SW480 (cell line): ENCODE measurements at regions not wholly inside any gene's neighbourhood (a gene's known extent, or its start where the extent isn't known, plus 50 kb on each side); places are given as distances from the start of the nearest gene placed in this dataset.
"Not testable (repeated sequence)": the region's sequence is repeated elsewhere in the genome, so short reads cannot be mapped to it uniquely, and the experiment has no call there.

ENCODE experiments used
- DNase-seq: peaks from one replicate; pipeline ENCODE4 v3.0.0-alpha.2; 2016; ENCODE audit warnings: low spot score

GRCh38 chr9:106432631-106433030 lies 430.3 kb upstream of the ZNF462 start:
- DNase-seq: no peak

- no peak for DNase-seq
Measured at GRCh38 chr9:106438928-106439327, 424.0 kb upstream of the ZNF462 start.

GRCh38 chr9:106441283-106441682 lies 421.7 kb upstream of the ZNF462 start:
- DNase-seq: no peak

DNA sequence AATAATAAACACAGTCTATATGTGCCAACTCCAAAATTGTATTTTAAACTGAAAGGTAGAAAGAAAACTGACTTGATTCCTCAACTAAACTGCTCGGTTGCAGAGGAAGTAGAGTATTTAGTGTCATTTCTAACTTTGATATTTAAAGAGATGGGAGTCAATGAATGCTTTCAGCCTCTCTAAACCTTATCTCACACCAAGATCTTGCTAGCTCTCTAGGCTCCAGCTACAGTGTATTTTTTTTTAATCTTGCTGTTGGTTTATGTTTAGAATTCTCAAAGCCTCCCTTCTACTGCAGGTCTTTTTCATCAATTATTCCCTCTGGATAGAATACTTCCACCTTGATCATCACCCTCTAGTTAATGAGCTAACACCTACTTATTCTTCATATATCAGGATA lies 419.4 kb upstream of the ZNF462 start:
- no peak for DNase-seq

GRCh38 chr9:106445107-106445506 lies 417.9 kb upstream of the ZNF462 start:
- no peak for DNase-seq

GRCh38 chr9:106449336-106449927 lies 413.5 kb upstream of the ZNF462 start:
- no peak for DNase-seq

DNA sequence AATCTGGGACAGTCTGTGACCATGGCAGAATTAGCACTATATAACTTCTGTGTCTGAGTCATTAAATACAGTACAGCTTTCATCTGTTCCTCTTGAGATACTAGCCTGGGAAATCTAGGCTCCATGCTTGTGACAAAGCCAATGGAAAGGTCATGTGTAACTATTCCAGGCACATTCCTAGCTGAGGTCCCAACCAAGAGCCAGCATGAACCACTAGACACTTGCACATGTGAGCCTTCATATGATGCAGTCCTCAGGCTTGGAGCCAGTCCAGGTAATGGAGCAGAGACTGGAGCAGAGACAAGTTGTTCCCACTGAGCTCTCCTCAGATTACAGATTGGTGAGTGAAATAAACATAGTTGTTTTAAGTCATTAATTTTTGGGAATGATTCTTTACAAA lies 412.4 kb upstream of the ZNF462 start:
- no peak for DNase-seq

DNA sequence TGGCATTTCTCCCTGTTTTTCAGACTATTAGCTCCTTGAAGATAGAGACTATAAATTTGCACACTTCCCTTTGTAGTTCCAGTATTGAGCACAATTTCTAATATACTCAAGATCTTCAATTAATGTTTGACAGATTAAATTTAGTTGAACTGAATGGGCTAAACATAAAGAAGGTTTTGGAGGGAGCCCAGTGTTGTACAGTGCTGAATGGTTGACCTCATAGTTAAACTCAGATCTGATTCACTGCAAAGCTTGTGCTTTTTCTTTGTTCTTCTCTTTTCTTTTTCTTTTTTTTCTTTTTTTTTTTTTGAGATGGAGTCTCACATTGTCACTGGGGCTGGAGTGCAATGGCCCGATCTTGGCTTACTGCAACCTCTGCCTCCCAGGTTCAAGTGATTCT lies 411.7 kb upstream of the ZNF462 start:
- no peak for DNase-seq

DNA sequence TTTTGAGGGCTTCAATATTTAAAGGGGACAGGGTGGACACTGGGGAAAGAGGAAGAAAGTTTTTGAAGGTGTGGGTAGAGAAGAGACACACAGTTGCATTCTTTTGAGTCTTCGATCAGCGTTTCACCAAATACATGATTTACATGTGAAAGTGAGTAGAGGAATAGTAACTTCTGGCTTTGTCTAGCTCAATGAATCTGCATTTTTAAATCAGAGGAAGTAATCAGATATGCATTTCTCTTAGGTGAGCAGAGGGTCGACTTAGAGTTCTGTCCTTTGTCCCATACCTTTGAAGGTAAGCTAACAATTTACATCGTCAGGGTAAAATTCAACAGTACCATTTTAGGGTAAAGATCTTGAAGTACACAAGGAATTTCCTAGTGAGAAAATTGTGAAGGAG lies 406.4 kb upstream of the ZNF462 start:
- DNase-seq: no peak

DNA sequence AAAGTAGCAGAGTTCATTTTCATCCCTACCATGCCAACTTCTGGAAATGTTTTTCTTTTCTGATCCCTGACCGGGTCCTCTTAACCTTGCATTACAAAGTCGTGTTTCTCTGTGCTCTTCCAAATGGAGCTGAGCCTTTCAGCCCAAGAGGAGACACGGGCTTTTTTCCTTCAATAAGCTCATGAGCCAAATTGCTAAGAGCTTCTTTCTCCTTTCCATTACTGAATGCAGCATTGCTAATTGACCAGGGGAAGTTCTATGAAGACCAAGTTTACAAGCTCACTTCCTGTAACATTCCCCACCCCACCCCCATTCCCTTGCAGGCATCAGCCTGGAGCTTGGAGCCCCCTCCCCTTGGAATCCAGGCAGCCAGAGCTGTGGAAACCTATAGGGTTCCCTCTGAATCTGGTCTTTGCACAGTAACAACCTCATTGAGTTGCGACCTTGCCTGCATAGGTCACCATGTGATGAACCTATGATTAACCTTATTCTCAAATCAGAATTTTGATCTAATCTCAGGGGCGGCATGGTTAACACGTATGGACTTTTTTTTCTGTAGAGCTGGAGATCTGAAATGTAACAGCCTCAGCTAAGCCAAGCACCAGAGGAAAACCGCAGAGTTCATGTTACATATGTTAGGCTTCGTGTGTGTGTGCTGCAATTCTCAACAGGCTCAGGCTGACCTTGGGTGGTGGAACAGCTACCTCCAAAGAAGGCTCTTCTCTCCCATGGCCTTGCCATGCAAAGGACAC lies 395.7 kb upstream of the ZNF462 start:
- no peak for DNase-seq

DNA sequence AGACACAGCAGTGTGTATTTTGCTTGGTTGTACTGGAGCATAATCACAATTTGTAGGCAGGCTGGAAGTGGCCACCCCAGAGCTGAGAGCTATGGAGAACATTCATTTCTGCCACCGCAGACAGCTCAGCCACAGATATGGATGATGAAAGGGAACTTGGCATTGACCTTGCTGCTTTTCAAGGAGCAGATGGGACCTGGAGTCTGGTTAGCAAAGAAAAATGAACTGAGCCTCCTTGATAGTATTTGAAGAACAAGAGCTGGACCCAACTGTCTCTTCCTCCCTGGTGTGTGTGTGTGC lies 395.2 kb upstream of the ZNF462 start:
- DNase-seq: no peak

- no peak for DNase-seq
Measured at GRCh38 chr9:106468431-106468830, 394.5 kb upstream of the ZNF462 start.

DNA sequence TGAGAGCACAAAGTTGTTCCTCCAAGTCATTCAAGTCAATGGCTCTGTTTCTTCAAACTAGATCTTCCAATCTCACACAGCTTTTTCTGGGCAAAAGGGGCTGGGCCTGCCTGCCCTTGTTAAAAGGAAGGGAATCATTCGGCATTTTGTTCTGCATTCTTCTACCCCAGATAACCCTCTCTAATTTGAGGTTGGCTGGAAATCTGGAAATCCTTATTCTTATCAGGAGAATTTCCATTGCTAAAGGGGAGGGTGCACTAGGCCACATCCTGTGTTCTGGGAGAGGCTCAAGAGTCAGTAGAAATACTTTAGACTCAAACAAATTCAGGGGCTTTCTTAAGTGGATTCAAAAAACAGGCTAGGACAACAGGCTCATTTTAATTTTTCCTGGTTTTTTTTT lies 384.7 kb upstream of the ZNF462 start:
- DNase-seq: no peak

GRCh38 chr9:106478727-106479126 lies 384.2 kb upstream of the ZNF462 start:
- DNase-seq: no peak

DNA sequence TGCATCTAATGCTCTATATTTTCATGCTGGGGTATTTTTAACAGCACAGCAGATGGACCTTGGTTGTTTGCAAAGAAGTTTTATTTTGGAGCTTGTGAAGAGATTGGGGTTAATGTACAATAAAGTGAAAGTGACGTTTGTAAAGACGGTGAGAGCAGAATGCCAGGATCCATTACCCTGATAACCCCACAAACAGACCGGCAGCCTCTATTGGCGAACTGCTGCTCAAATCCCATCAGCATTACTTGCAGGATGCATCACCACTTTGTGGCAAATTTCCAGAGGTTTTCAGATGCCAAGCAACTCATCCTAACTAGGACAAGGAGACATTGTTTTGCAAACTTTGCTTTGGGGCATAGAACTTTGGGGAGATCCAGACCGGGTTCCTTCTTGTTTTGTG lies 383.3 kb upstream of the ZNF462 start:
- no peak for DNase-seq

DNA sequence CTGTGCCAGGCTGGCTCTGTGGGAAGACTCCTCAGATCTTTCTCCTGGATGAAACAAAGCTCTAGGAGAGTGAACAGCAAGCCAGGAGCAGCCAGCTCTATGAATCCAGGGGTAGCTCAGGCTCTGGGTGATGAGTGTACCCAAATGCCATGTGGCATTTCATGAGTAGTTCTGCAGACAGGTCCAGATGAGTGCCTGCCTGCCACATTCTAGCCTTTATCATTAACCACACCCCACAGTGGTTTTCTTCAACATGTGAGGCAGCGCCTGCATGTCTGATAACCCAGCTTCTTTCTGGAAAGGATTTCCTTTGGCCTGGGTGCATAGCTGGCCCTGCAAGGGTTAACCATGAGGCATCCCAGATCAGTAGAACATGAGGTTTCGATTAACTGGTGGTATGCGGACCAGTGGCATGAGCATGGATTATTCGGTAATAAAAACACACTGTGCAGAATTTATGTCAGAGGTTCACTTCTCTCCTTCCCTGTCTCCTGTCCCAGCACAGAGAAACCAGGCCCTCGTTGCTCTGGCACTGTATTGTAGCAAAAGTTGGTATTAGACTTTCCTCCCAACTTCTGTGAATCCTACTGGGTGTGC lies 381.9 kb upstream of the ZNF462 start:
- DNase-seq: no peak

DNA sequence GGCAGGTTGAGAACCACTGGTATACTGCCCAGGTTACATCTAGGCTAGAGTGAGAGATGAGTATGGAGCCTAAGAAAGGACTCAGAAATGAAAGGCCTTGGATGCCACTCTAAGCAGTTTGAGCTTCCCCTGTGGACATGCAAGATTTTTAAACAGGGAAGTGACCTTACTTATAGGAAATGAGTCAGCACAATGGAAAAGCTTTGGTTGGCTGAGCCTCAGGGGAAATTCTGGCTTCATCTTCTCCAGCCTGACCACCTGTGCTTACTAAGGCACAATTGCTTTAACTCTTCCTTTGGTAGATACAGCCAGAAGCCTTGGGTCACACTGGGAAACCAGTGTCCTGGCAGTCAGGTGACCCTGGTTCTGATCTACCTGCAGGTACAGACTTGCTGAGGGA lies 380.2 kb upstream of the ZNF462 start:
- DNase-seq: no peak

GRCh38 chr9:106486685-106487084 lies 376.3 kb upstream of the ZNF462 start:
- no peak for DNase-seq

GRCh38 chr9:106487266-106487665 lies 375.7 kb upstream of the ZNF462 start:
- DNase-seq: no peak

DNA sequence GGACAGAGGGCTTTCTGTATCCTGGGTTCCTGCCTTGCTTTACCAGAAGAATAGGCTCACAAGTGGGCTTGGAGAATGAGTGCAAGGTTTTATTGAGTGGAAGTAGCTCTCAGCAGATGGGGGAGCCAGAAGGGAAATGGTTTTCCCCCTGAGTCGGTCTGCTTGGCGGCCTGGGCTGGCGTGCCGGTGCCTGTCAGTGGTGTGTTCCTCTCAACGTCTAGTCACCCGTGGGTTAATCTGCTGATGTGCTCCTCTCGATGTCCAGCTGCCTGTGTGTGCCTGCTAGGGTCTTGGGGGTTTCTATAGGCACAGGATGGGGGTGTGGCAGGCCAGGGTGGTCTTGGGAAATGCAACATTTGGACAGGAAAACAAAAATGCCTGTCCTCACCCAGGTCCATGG lies 370.8 kb upstream of the ZNF462 start:
- not testable (repeated sequence) for DNase-seq

DNA sequence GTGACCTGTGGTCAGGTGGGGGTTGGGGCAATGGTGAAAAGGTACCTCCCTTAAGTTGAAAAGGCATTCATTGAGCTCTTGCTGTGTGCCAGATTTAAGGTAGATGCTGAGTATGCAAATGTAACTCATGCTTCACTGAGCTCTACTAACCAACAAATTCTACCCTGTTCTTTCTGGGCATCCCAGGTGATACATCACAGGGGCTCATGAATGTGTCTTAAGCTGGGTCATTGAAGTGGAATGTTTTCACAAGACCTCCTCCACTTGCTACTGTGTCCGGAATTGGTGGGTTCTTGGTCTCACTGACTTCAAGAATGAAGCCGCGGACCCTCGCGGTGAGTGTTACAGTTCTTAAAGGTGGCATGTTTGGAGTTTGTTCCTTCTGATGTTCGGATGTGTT lies 362.8 kb upstream of the ZNF462 start:
- DNase-seq: no peak

- not testable (repeated sequence) for DNase-seq
Measured at GRCh38 chr9:106501210-106501609, 361.8 kb upstream of the ZNF462 start.

- DNase-seq: no peak
Measured at GRCh38 chr9:106502930-106503329, 360.0 kb upstream of the ZNF462 start.

GRCh38 chr9:106503759-106504158 lies 359.2 kb upstream of the ZNF462 start:
- no peak for DNase-seq
